ENCODE measurements at regions not wholly inside any gene's neighbourhood (a gene's known extent, or its start where the extent isn't known, plus 50 kb on each side); places are given as distances from the start of the nearest gene placed in this dataset.

GRCh38 chr3:15998911-15999310, 175.6 kb upstream of the GALNT15 start:
- TF ChIP-seq POLR2AphosphoS5 (IDR thresholded peaks at IDR 0.05) = no peak
- TF ChIP-seq, protein P1, sequence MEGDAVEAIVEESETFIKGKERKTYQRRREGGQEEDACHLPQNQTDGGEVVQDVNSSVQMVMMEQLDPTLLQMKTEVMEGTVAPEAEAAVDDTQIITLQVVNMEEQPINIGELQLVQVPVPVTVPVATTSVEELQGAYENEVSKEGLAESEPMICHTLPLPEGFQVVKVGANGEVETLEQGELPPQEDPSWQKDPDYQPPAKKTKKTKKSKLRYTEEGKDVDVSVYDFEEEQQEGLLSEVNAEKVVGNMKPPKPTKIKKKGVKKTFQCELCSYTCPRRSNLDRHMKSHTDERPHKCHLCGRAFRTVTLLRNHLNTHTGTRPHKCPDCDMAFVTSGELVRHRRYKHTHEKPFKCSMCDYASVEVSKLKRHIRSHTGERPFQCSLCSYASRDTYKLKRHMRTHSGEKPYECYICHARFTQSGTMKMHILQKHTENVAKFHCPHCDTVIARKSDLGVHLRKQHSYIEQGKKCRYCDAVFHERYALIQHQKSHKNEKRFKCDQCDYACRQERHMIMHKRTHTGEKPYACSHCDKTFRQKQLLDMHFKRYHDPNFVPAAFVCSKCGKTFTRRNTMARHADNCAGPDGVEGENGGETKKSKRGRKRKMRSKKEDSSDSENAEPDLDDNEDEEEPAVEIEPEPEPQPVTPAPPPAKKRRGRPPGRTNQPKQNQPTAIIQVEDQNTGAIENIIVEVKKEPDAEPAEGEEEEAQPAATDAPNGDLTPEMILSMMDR (IDR thresholded peaks at IDR 0.05) = no peak

Measured in prostate gland (tissue), 2 donors.